Endothelial cell (in vitro differentiated cells): ENCODE measurements at regions not wholly inside any gene's neighbourhood (a gene's known extent, or its start where the extent isn't known, plus 50 kb on each side); places are given as distances from the start of the nearest gene placed in this dataset.

ENCODE experiments used
- DNase-seq: peaks from one replicate; pipeline ENCODE4 v3.0.0; 2021; ENCODE audit warnings: low spot score
- H3K27ac Mint-ChIP-seq: one replicate; pipeline ENCODE4 v1.8.0; 2021; ENCODE audit warnings: mixed read lengths, inconsistent platforms; ENCODE audit not compliant: unreplicated experiment
- H3K27me3 Mint-ChIP-seq: one replicate; pipeline ENCODE4 v1.8.0; 2021; ENCODE audit warnings: mild to moderate bottlenecking, moderate library complexity, mixed read lengths, inconsistent platforms; ENCODE audit not compliant: unreplicated experiment
- H3K36me3 Mint-ChIP-seq: one replicate; pipeline ENCODE4 v1.8.0; 2021; ENCODE audit warnings: mild to moderate bottlenecking, low read depth, mixed read lengths, inconsistent platforms; ENCODE audit not compliant: unreplicated experiment
- H3K4me1 Mint-ChIP-seq: one replicate; pipeline ENCODE4 v1.8.0; 2021; ENCODE audit warnings: mild to moderate bottlenecking, mixed read lengths, inconsistent platforms; ENCODE audit not compliant: unreplicated experiment
- H3K4me3 Mint-ChIP-seq: one replicate; pipeline ENCODE4 v1.8.0; 2021; ENCODE audit warnings: mild to moderate bottlenecking, mixed read lengths, inconsistent platforms; ENCODE audit not compliant: unreplicated experiment
- H3K9me3 Mint-ChIP-seq: one replicate; pipeline ENCODE4 v1.8.0; 2021; ENCODE audit warnings: mixed read lengths, inconsistent platforms; ENCODE audit not compliant: unreplicated experiment
- TF ChIP-seq, protein P1 (sequence below): fragments of 200-600 bp; sonication (generic); IDR thresholded peaks from one replicate; pipeline ENCODE4 v1.5.0; 2021; ENCODE audit warnings: antibody characterized with exemption; ENCODE audit not compliant: unreplicated experiment

DNA sequence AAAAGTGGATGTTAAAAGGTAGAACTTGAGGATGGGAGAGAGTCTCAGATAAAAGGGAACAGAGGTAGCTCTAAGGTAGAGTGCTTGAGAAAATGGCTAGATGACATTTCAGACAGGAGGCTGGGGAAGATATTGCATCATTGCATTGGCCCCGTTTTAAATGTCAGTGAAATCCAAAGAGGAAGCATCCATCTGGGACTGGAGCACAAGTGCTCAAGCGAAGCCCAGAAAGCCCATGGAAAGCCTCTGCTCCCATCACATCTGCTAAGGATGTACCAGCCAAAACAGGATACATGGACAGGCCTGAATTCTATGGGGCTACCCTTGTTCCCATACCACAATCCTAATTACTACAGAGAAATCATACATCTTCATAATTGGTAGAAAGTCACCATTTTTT, 581.5 kb upstream of the TMEM132C start:
- Mint-ChIP-seq H3K9me3 (peaks cover 52% of the 10 kb centered on the region), H3K36me3 (peaks cover 4% of the 10 kb centered on the region), H3K27me3 (peaks cover 2% of the 10 kb centered on the region), H3K4me1 (no peaks in the 10 kb centered on the region), H3K27ac (no peak overlapping the region), H3K4me3 (no peak overlapping the region)
- TF ChIP-seq, protein P1, sequence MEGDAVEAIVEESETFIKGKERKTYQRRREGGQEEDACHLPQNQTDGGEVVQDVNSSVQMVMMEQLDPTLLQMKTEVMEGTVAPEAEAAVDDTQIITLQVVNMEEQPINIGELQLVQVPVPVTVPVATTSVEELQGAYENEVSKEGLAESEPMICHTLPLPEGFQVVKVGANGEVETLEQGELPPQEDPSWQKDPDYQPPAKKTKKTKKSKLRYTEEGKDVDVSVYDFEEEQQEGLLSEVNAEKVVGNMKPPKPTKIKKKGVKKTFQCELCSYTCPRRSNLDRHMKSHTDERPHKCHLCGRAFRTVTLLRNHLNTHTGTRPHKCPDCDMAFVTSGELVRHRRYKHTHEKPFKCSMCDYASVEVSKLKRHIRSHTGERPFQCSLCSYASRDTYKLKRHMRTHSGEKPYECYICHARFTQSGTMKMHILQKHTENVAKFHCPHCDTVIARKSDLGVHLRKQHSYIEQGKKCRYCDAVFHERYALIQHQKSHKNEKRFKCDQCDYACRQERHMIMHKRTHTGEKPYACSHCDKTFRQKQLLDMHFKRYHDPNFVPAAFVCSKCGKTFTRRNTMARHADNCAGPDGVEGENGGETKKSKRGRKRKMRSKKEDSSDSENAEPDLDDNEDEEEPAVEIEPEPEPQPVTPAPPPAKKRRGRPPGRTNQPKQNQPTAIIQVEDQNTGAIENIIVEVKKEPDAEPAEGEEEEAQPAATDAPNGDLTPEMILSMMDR: no peak
- DNase-seq: no peak

DNA sequence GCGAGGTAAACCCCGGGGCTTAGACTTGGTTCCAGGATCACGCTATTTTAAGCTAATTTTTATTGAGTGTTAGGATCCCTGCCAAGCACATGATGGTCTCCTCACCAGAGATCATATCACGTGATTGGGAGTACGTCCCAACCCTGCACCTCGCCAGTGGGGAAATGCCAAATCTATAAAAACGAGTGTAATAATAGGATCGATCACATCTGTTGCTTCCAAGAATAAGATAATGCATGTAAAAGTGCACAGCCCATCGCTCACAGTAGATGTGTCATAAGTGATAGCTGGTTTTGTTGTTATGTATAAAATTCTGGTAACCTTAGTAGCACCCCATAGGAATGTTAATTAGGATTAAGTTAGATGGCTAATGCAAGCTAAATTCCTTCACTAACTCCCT, 581.0 kb upstream of the TMEM132C start:
- TF ChIP-seq, protein P1: no peak
- H3K36me3 Mint-ChIP-seq: peaks cover 4% of the 10 kb centered on the region
- no peak overlapping the region for H3K27ac Mint-ChIP-seq
- H3K27me3 Mint-ChIP-seq: no peaks in the 10 kb centered on the region
- peaks cover 49% of the 10 kb centered on the region for H3K9me3 Mint-ChIP-seq
- no peaks in the 10 kb centered on the region for H3K4me1 Mint-ChIP-seq
- H3K4me3 Mint-ChIP-seq: no peak overlapping the region
- no peak for DNase-seq

DNA sequence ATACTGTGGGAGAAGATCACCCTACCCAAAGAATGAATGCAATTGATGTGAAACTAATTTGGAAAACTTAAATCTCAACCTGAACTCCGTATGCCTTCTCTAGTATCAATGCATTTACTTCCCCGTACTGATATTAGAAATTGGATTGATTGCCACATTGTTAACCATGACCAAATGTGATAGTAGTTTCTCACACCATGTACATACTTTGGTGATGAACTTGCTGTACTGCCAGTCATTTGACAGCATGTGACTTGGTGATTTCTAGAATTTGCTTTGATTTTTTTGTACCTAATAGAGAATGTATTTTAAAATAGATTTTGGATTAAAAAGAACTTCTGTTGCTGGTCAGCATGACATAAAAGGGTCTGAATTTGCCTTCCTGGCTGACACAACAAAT, 579.8 kb upstream of the TMEM132C start:
- H3K4me1 Mint-ChIP-seq: no peaks in the 10 kb centered on the region
- no peak overlapping the region for H3K4me3 Mint-ChIP-seq
- no peak for DNase-seq
- H3K27me3 Mint-ChIP-seq: no peaks in the 10 kb centered on the region
- H3K36me3 Mint-ChIP-seq: peaks cover 3% of the 10 kb centered on the region
- TF ChIP-seq, protein P1: no peak
- peaks cover 42% of the 10 kb centered on the region for H3K9me3 Mint-ChIP-seq
- no peak overlapping the region for H3K27ac Mint-ChIP-seq

DNA sequence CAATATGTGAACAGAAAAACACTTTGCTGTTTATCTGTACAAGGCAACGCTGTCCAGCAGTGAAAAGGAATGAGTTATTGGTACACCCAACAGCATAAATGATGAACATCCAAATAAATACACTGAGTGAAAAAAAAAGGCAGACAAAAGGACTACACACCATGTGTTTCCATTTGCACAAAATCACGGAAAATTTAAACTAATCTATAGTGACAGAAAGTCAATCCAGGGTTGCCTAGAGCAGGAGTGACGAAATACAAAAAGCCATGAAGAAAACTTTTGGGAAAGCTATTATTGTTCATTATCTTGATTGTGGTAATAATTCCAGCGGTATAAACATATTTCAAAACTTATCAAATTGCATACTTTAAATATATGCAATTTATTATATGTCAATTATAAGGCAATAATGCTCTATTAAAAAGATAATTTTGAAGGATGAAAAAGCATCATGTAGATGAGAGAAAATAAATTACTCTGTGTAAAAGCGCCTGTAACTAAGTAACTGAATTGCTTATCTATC, 578.0 kb upstream of the TMEM132C start:
- Mint-ChIP-seq H3K27me3 (no peaks in the 10 kb centered on the region), H3K4me3 (no peak overlapping the region), H3K9me3 (peaks cover 35% of the 10 kb centered on the region), H3K27ac (no peak overlapping the region), H3K4me1 (no peaks in the 10 kb centered on the region), H3K36me3 (no peaks in the 10 kb centered on the region)
- TF ChIP-seq, protein P1: no peak
- DNase-seq: no peak

DNA sequence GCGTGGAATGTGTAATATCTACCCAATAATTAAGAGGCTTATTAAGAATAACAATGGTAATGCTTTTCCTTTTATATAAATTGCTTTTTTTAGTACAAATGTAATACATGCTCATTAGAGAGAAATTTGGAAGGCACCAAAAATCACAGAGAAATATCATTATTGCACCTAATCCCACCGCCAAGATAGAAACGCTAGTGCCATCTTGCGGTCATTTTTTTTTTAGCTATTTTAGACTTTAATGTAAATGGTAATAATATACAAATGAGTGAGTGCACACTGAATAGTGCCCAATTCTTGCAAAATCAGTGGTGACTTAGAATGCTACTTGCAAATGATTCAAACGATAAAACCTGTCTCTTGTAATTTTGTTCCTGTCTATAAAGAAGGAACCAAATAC, 576.8 kb upstream of the TMEM132C start:
- no peaks in the 10 kb centered on the region for H3K36me3 Mint-ChIP-seq
- no peak overlapping the region for H3K27ac Mint-ChIP-seq
- H3K4me3 Mint-ChIP-seq: no peak overlapping the region
- TF ChIP-seq, protein P1: no peak
- peaks cover 30% of the 10 kb centered on the region for H3K9me3 Mint-ChIP-seq
- no peaks in the 10 kb centered on the region for H3K27me3 Mint-ChIP-seq
- DNase-seq: no peak
- H3K4me1 Mint-ChIP-seq: no peaks in the 10 kb centered on the region
